SK-N-MC (cell line): ENCODE measurements at regions not wholly inside any gene's neighbourhood (a gene's known extent, or its start where the extent isn't known, plus 50 kb on each side); places are given as distances from the start of the nearest gene placed in this dataset.

Experiments used
- DNase-seq: peaks from one replicate; pipeline ENCODE4 v3.0.0-alpha.2; 2011; ENCODE audit warnings: low read depth, low spot score
- H3K27ac ChIP-seq: fragments of 200-600 bp; sonication (generic); 2 replicates; pipeline ENCODE4 v1.5.1; 2016; ENCODE audit warnings: mixed run types
- H3K36me3 ChIP-seq: fragments of 200-600 bp; sonication (generic); 2 replicates; pipeline ENCODE4 v1.6.1; 2017; ENCODE audit warnings: antibody characterized with exemption, low read length, mixed read lengths; ENCODE audit not compliant: insufficient read depth
- H3K4me3 ChIP-seq: fragments of 200-600 bp; sonication (generic); 2 replicates; pipeline ENCODE4 v1.5.1; 2016
- H3K9ac ChIP-seq: fragments of 200-600 bp; sonication (generic); 2 replicates; pipeline ENCODE4 v1.8.0; 2017; ENCODE audit warnings: mixed run types, mixed read lengths; ENCODE audit not compliant: insufficient read length
- H3K9me3 ChIP-seq: fragments of 200-600 bp; sonication (generic); 2 replicates; pipeline ENCODE4 v1.6.1; 2017; ENCODE audit warnings: low read depth, mild to moderate bottlenecking, antibody characterized with exemption, low read length, moderate library complexity, mixed read lengths
- EZH2 ChIP-seq: fragments of 200-600 bp; sonication (generic); IDR thresholded peaks from one replicate; pipeline ENCODE4 v1.6.1; 2017; ENCODE audit warnings: antibody characterized with exemption
- FOXP2 ChIP-seq: optimal IDR thresholded peaks from 2 replicates; pipeline ENCODE3; 2011; ENCODE audit warnings: mild to moderate bottlenecking, moderate library complexity; ENCODE audit not compliant: insufficient read depth; ENCODE audit errors: extremely low read length, control extremely low read depth
- POLR2AphosphoS5 ChIP-seq: IDR thresholded peaks from 2 replicates; pipeline ENCODE4 v1.6.1; 2012; ENCODE audit warnings: mild to moderate bottlenecking, low read depth, low read length, borderline replicate concordance

DNA sequence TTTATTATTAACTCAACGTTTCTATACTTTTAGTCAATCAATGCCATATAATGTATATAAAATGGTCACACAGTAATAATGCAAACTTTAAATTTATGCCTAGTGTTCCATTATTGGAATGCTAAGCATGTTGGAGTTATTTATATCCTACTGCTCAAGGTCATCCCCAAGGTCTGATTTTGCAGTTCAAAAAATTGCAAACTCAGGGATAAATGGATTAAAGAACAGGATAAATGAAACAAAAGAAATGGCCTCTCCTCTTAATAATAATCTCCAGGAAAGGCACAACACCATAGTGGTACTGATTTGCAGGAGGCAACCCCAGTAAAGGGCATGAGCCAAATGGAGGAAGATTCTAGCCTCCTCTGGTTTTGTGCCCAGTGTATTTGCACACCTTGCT lies 436.4 kb downstream of the EPHA4 start:
- no peak overlapping the region for H3K9ac ChIP-seq
- no peak overlapping the region for H3K27ac ChIP-seq
- no peaks in the 10 kb centered on the region for H3K36me3 ChIP-seq
- DNase-seq: no peak
- TF ChIP-seq POLR2AphosphoS5 (no peak), FOXP2 (no peak), EZH2 (no peak)
- no peaks in the 10 kb centered on the region for H3K9me3 ChIP-seq
- no peak overlapping the region for H3K4me3 ChIP-seq

DNA sequence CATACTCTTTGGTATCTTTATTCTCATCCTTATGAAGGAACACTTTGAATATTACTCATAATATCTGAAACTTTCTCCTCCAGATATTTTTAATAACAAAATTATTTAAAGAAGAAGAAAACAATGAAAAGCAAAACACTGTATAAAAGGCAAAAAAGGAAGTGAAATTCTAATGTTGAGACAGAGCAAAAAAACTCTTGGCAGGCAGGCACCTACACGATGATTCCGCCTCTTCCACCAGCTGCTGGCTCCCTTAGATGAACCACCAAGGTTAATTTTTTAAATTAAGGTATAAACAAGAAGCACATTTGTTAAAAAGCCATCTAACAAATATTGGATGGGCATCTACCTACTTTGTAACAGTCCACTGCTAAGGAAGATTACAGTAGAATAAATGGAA lies 434.7 kb downstream of the EPHA4 start:
- no peak for DNase-seq

DNA sequence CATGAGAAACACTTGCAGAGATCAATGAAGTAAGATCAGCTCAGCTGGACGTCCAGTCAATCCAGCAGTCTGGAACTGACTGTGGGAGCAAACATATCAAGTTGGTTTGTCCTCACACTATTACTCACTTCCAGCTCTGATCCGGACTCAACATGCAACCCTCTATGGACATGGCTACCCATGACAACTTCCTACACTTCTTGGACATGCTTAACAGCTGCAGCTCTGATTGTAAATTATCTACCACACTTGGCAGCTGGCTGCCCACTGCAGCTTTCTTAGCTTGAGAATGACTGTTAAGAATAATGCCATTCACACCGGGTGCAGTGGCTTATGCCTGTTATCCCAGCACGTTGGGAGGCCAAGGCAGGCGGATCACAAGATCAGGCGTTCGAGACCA lies 429.8 kb downstream of the EPHA4 start:
- Histone ChIP-seq H3K9ac (no peak overlapping the region), H3K4me3 (no peak overlapping the region), H3K9me3 (no peaks in the 10 kb centered on the region), H3K36me3 (no peaks in the 10 kb centered on the region), H3K27ac (no peak overlapping the region)
- no peak for TF ChIP-seq FOXP2
- no peak for TF ChIP-seq EZH2
- TF ChIP-seq POLR2AphosphoS5: no peak
- no peak for DNase-seq

More for the DNA sequence above, 434.7 kb downstream of the EPHA4 start:
- Histone ChIP-seq H3K4me3 (no peak overlapping the region), H3K27ac (no peak overlapping the region), H3K9ac (no peak overlapping the region), H3K9me3 (no peaks in the 10 kb centered on the region), H3K36me3 (no peaks in the 10 kb centered on the region)
- TF ChIP-seq EZH2 (no peak), FOXP2 (no peak), POLR2AphosphoS5 (no peak)

DNA sequence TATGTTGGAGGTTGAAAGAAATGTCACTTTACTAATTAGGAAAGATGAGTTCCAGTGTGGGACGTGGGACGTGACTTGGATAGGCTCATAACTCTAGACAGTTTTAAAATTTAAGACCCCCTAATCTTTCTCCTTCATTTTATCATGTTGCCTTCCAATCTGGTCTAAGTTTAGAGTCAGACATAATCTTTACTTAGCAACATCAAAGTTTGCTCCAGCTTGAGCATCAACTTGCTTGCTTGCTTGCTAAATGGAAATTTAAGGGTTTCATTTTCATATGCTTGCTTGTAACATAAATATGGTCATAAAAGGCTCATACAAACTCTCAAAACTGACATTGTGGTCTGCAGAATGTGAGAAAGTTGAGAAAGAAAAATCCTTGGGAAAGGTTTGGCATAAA lies 428.9 kb downstream of the EPHA4 start:
- H3K4me3 ChIP-seq: no peak overlapping the region
- no peak for DNase-seq
- H3K36me3 ChIP-seq: no peaks in the 10 kb centered on the region
- TF ChIP-seq POLR2AphosphoS5: no peak
- no peak for TF ChIP-seq EZH2
- TF ChIP-seq FOXP2: no peak
- no peaks in the 10 kb centered on the region for H3K9me3 ChIP-seq
- no peak overlapping the region for H3K27ac ChIP-seq
- no peak overlapping the region for H3K9ac ChIP-seq

DNA sequence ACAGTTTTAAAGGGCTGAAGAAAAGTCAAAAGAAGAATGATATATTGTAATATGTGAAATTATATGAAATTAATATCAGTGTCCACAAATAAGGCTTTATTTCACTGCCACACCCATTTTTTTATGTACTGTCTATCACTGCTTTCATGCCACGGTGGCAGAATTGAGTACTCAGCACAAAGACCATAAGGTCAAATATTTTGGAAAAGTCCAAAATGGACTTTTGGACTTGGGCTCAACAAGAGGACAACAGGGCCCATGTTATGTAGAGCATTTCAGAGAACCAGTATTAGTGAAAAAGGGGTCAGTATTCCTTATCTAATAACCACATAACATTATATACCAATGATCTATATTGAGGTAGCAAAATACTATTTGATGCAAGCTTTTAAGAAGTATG lies 427.2 kb downstream of the EPHA4 start:
- no peak for DNase-seq
- TF ChIP-seq EZH2: no peak
- no peak for TF ChIP-seq POLR2AphosphoS5
- TF ChIP-seq FOXP2: no peak
- H3K36me3 ChIP-seq: no peaks in the 10 kb centered on the region
- H3K4me3 ChIP-seq: no peak overlapping the region
- no peak overlapping the region for H3K27ac ChIP-seq
- H3K9ac ChIP-seq: no peak overlapping the region
- H3K9me3 ChIP-seq: no peaks in the 10 kb centered on the region

DNA sequence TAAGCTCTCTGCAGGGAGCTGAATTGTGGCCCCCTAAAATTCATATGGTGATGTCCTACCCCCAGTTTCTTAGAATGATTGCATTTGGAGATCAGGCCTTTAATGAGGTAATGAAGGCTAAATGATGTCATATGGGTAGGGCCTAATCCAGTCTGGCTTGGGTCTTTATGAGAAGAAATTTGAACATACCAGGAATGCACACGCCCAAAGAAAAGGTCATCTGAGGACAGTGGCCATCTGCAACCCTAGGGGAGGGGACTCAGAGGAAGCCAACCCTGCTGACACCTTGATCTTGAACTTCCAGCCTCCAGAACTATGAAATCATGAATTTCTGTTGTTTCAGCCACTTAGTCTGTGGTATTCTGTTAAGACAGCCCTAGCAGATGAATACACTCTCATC lies 426.7 kb downstream of the EPHA4 start:
- Histone ChIP-seq H3K9ac (no peak overlapping the region), H3K36me3 (no peaks in the 10 kb centered on the region), H3K9me3 (no peaks in the 10 kb centered on the region), H3K27ac (no peak overlapping the region), H3K4me3 (no peak overlapping the region)
- DNase-seq: no peak
- TF ChIP-seq EZH2: no peak
- TF ChIP-seq FOXP2: no peak
- no peak for TF ChIP-seq POLR2AphosphoS5

DNA sequence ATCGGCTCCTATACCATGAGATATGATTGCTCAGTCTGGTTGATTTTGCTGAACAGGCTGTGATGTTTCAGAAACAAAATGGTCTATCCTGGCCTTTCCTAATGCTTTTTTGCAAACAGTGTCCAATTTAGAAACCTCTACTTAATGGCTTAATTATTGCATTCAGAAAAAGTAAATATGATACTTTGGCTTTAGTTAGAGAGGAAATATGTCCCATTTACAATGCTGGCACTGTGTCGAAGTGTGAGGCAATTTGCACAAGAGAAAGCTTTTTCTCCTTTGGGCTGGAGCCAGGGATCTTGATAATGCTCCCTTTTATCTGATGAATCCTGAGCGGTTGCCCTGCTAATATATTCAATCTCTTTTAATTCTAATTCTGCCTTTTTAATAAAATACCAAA lies 418.9 kb downstream of the EPHA4 start:
- Histone ChIP-seq H3K9ac (no peak overlapping the region), H3K27ac (no peak overlapping the region), H3K9me3 (no peaks in the 10 kb centered on the region), H3K4me3 (no peak overlapping the region), H3K36me3 (no peaks in the 10 kb centered on the region)
- TF ChIP-seq POLR2AphosphoS5: no peak
- DNase-seq: no peak

DNA sequence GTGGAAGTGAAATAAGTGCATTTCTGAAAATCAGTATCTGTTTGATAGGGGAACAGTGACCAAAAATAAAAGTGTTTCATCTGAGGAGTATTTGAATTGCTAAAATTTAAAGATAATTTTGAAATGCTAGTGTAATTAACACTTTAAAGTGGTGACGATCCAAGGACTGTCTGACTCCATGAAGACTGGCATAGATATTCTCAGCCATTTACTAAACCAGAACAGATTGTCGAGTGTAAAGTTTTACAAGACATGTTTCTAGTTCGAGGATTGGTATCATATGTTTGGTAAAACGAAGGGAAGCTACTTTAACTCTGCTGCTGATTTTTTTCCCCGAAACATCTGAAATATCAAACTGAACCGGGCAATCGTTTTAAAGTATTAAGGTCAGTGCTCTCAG lies 417.9 kb downstream of the EPHA4 start:
- Histone ChIP-seq H3K36me3 (no peaks in the 10 kb centered on the region), H3K27ac (no peak overlapping the region), H3K9me3 (no peaks in the 10 kb centered on the region), H3K4me3 (no peak overlapping the region), H3K9ac (no peak overlapping the region)
- DNase-seq: no peak
- no peak for TF ChIP-seq POLR2AphosphoS5
- TF ChIP-seq EZH2: no peak
- TF ChIP-seq FOXP2: no peak

DNA sequence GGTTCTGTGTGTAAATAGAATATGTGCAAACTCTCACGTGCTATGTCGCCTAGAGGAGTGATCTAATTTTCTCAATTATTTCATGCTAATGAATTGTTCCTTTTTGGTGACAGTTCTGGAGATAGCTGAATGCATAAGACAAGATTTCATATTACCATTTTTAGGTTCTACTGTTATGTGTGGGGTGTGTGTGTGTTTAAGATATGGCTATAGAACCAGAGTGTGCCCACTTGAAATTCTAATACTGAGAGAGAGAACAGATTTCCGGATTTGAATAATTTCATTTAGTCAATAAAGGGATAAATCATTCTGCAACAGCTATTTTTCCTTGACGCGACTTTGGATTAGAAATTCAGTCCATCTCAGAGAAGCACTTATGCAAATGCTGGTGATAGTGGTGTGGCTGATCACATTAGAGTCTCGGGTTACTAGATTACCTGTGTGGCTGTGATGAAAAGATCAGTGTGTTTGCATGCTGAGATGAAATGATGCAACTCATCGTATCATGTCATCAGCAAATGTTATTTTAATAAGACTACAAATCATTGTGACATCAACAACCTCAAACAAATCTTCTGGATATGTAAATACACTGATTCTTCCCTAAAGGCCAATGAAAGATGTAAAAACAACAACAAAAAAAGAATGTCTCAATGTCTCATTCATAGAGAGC lies 415.9 kb downstream of the EPHA4 start:
- Histone ChIP-seq H3K36me3 (no peaks in the 10 kb centered on the region), H3K9ac (no peak overlapping the region), H3K27ac (no peak overlapping the region), H3K4me3 (no peak overlapping the region), H3K9me3 (no peaks in the 10 kb centered on the region)
- no peak for DNase-seq
- TF ChIP-seq EZH2 (no peak), POLR2AphosphoS5 (no peak), FOXP2 (no peak)
